Esophagus muscularis mucosa (tissue), 4 donors: ENCODE measurements at regions not wholly inside any gene's neighbourhood (a gene's known extent, or its start where the extent isn't known, plus 50 kb on each side); places are given as distances from the start of the nearest gene placed in this dataset.

Experiments
- DNase-seq: peaks from one replicate; pipeline ENCODE4 v3.0.0-alpha.2; 2017; ENCODE audit errors: extremely low spot score
- H3K27ac ChIP-seq, 4 donors: fragments of 200-600 bp; sonication (generic); replicated peaks in 1 of 4; 1 replicate in 3 of 4; 2 replicates in 1 of 4; pipeline ENCODE4 v1.5.1; 2016 to 2019; ENCODE audit warnings: mild to moderate bottlenecking in 1 of 4
- H3K27me3 ChIP-seq, 4 donors: fragments of 200-600 bp; sonication (generic); one replicate each; pipeline versions ENCODE4 v1.5.1 to v1.6.0; 2016 to 2019
- H3K36me3 ChIP-seq, 4 donors: fragments of 200-600 bp; sonication (generic); one replicate each; pipeline ENCODE4 v1.5.1; 2016 to 2019
- H3K4me1 ChIP-seq, 4 donors: fragments of 200-600 bp; sonication (generic); one replicate each; pipeline ENCODE4 v1.5.1; 2016 to 2019
- H3K4me3 ChIP-seq, 4 donors: fragments of 200-600 bp; sonication (generic); 1 replicate in 2 of 4; 2 replicates in 2 of 4; pipeline ENCODE4 v1.5.1; 2016 to 2019; ENCODE audit warnings: mild to moderate bottlenecking in 4 of 4, moderate library complexity in 1 of 4
- H3K9me3 ChIP-seq, 4 donors: fragments of 200-600 bp; sonication (generic); 1 replicate in 3 of 4; 2 replicates in 1 of 4; pipeline ENCODE4 v1.5.1; 2016 to 2019
- EP300 ChIP-seq: sonication (generic); formaldehyde crosslinking; IDR thresholded peaks from one replicate; pipeline ENCODE4 v1.6.1; 2017; ENCODE audit warnings: antibody characterized with exemption
- POLR2A ChIP-seq: fragments of 450-650 bp; IDR thresholded peaks from one replicate; pipeline ENCODE4 v1.6.1; 2017; ENCODE audit warnings: antibody characterized with exemption, moderate library complexity, mild to moderate bottlenecking, low read depth
- POLR2AphosphoS5 ChIP-seq, 2 donors: sonication (generic); formaldehyde crosslinking; IDR thresholded peaks; one replicate each; pipeline ENCODE4 v1.6.1; 2017; ENCODE audit warnings: antibody characterized with exemption in 2 of 2
- WGBS: methylation state at CpG from one replicate; pipeline ENCODE4 v1.1.5; 2018; 5-methylcytosine and 5-hydroxymethylcytosine counted together
- intact Hi-C: fragments of 100-400 bp; cut with DNase I; formaldehyde crosslinking; loops from one replicate; pipeline ENCODE4 v1.15.1; 2023
- TF ChIP-seq, protein P1 (sequence below), 3 experiments: fragments of 200-600 bp in 2 of 3; fragments of 450-650 bp in 1 of 3; sonication (generic) in 2 of 3; IDR thresholded peaks; one replicate each; pipeline ENCODE4 v1.5.1; 2017 to 2019; ENCODE audit warnings: antibody characterized with exemption in 3 of 3, mild to moderate bottlenecking in 2 of 3, moderate library complexity in 1 of 3

DNA sequence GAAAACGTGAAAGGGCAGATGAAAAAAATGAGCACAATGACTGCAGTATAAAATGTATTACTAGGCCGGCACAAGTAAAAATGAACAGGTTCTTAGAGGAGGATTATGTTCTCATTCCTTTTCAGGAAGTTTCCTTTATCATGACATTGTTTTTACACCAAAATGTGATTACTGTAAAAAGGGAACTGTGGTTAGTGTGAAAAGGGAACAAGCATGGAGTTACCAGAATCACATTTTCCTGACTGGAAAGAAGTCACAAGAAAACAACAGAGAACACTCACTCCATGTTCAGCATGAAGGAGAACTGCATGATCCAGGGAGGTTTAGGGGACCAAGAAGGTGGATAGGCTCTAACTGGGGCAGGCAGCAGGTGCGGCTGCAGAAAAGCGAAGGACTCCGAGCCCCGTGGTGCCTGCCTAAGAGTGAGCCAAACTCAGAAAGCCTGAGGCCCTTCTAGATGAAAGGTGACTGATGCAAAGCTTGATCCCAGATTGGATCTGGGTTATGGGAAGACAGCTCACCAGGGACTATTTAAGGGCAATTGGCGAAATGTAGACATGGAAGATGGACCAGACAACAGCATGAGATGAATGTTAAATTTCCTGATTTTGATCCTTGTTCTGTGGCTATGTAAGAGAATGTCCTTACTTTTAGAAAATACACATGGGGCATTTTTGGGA lies 77.3 kb downstream of the CCR1 start:
- TF ChIP-seq EP300 (no peak), POLR2A (no peak), POLR2AphosphoS5 (IDR thresholded peaks at IDR 0.05) (no peak)
- TF ChIP-seq, protein P1, sequence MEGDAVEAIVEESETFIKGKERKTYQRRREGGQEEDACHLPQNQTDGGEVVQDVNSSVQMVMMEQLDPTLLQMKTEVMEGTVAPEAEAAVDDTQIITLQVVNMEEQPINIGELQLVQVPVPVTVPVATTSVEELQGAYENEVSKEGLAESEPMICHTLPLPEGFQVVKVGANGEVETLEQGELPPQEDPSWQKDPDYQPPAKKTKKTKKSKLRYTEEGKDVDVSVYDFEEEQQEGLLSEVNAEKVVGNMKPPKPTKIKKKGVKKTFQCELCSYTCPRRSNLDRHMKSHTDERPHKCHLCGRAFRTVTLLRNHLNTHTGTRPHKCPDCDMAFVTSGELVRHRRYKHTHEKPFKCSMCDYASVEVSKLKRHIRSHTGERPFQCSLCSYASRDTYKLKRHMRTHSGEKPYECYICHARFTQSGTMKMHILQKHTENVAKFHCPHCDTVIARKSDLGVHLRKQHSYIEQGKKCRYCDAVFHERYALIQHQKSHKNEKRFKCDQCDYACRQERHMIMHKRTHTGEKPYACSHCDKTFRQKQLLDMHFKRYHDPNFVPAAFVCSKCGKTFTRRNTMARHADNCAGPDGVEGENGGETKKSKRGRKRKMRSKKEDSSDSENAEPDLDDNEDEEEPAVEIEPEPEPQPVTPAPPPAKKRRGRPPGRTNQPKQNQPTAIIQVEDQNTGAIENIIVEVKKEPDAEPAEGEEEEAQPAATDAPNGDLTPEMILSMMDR (IDR thresholded peaks at IDR 0.05), result no peak
- H3K27me3 ChIP-seq, result no peaks in the 10 kb centered on the region
- H3K27ac ChIP-seq, result peak overlapping the region in 1 of 4 donors; percentile 46
- H3K4me3 ChIP-seq, result no peak overlapping the region
- intact Hi-C loops, result no loop called here
- H3K4me1 ChIP-seq, result no peaks in the 10 kb centered on the region
- 75% methylated on average over 7 of the region's 7 CpGs for WGBS
- no peaks in the 10 kb centered on the region for H3K9me3 ChIP-seq
- DNase-seq, result no peak
- no peaks in the 10 kb centered on the region for H3K36me3 ChIP-seq

DNA sequence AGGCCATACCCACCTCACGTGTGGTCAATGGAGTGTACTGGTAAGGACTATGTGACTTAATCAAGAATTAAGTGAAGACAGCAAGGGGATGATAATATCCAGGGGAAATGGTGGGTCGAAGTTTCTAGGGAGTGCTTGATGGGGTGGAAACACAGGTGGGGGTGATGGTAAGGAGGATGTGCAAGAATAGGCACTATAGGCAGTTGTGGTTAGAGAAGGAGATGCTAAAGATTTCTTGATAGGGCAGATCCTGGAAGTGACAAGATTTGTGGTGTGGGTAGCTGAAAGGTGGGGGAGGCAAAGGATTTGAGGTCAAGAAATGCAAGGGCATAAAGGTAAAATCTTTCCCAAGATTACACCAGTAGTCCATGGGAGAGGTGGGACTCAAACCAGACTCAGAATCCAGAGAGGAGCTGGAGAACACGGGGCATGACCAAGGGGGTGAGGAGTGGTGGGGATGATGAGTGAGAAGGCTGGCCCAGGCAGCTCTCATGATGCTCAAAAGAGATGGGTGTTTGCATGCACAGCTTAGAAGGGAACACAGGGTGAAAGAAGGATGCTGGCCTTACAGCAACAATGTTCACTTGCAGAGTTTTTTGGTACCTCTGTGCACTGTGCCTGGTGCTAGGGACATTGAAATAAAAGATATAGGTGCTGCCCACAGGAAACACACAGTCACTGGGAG lies 78.4 kb downstream of the CCR1 start:
- Histone ChIP-seq H3K36me3 (no peaks in the 10 kb centered on the region), H3K27me3 (no peaks in the 10 kb centered on the region), H3K27ac (no peak overlapping the region), H3K4me3 (no peak overlapping the region), H3K9me3 (no peaks in the 10 kb centered on the region), H3K4me1 (no peaks in the 10 kb centered on the region)
- WGBS, result 65% methylated on average over 3 of the region's 3 CpGs
- TF ChIP-seq EP300 (no peak), POLR2A (no peak), POLR2AphosphoS5 (IDR thresholded peaks at IDR 0.05) (no peak)
- TF ChIP-seq, protein P1 (IDR thresholded peaks at IDR 0.05), result no peak
- intact Hi-C loops, result no loop called here
- no peak for DNase-seq

DNA sequence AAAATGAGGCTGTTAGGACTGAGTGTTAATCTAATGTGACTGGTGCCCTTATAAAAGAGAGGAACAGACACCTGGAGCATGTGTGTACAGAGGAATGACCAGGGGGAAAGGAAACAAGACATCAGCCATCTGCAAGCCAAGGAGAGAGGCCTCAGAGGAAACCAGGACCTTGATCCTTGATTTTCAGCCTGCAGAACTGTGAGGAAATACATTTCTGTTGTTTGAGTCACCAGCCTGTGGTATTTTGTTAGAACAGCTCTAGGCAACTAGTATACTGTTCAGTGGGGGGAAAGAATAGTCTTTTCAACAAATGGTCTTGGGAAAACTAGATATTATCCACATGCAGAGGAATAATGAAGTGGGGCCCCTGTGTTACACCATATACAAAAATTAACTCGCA lies 80.6 kb downstream of the CCR1 start:
- peaks cover 0 to 7% (median 0%) of the 10 kb centered on the region in 4 donors for H3K4me1 ChIP-seq
- intact Hi-C loops, result no loop called here

DNA sequence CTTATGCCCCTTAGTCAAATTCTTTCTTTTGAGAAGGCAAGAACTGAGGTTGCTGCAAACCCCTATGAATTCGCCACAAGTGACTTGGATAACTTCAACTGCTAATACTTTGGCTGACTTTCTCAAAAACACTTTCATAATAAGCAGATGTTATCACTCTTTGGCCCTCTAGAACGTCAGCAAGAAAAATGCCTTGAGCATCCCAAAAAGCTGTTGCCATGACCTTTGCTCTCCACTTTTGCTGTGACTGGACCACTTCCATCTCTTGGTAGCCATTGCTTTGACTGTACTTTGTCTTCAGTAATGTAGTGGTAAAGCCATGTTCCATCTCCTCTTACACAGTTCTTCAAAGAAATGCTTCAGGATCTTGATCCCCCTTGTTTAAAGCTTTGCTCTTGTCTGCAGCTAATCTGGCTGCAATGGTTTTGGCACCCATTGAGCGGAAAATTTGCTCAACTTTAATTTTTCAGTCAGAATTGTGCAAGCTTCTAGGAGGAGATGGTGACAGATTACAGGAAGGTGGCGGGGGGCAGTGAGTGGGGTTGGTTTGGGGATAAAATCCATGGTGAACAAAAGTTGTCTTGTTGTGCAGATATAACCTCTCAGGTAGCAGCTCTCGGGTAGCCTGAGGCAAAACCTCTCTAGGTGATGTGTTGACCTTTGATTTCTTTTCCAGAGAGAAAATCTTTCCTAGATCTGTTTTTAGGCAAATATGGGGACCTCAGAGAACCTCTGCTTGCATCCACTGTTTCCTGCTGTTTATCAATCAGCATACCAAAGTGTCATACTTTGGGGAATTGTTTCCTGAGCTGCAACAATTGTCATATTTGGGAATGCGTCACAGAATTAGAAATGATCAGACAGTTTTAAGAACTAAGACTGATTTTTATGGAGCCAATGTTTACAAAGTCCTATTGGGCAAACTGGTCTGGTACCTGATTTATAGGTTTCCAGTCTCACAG lies 83.6 kb downstream of the CCR1 start:
- WGBS, result 67% methylated on average over 6 of the region's 6 CpGs

More for the DNA sequence above, 80.6 kb downstream of the CCR1 start:
- Histone ChIP-seq H3K9me3 (no peaks in the 10 kb centered on the region), H3K27ac (no peak overlapping the region), H3K27me3 (no peaks in the 10 kb centered on the region), H3K36me3 (no peaks in the 10 kb centered on the region), H3K4me3 (no peak overlapping the region)
- 90% methylated on average over 1 of the region's 1 CpG for WGBS
- TF ChIP-seq POLR2AphosphoS5 (IDR thresholded peaks at IDR 0.05) (no peak), EP300 (no peak), POLR2A (no peak)
- TF ChIP-seq, protein P1 (IDR thresholded peaks at IDR 0.05), result no peak
- DNase-seq, result no peak

More for the DNA sequence above, 83.6 kb downstream of the CCR1 start:
- Histone ChIP-seq H3K36me3 (no peaks in the 10 kb centered on the region), H3K27ac (peak overlapping the region; percentile 32 to 58 (median 45)), H3K27me3 (no peaks in the 10 kb centered on the region), H3K9me3 (no peaks in the 10 kb centered on the region), H3K4me1 (peaks cover 0 to 7% (median 0%) of the 10 kb centered on the region in 4 donors), H3K4me3 (no peak overlapping the region)
- no peak for DNase-seq
- TF ChIP-seq EP300 (no peak), POLR2AphosphoS5 (IDR thresholded peaks at IDR 0.05) (peak in 1 of 2 donors; percentile 40)
- intact Hi-C loops, result no loop called here
